ENCODE measurements at regions not wholly inside any gene's neighbourhood (a gene's known extent, or its start where the extent isn't known, plus 50 kb on each side); places are given as distances from the start of the nearest gene placed in this dataset.

GRCh38 chr16:55046513-55046912 is 115.8 kb downstream of the IRX5 start:
- intact Hi-C loops (cut with micrococcal nuclease; ENCODE audit: unreplicated experiment): no loop called here
- H3K27ac ChIP-seq (ENCODE audit: low read length): no peak overlapping the region
- ChIA-PET CTCF (no interaction called here), POLR2A (no interaction called here)
- no peaks in the 10 kb centered on the region for H3K27me3 ChIP-seq (ENCODE audit: control insufficient read depth, insufficient read depth, low read length)
- no peaks in the 10 kb centered on the region for H3K9me3 ChIP-seq (ENCODE audit: control insufficient read depth, insufficient read depth, low read depth, low read length)
- no TSS peak for BruUV-seq (replicated peaks)
- in situ Hi-C loops (cut with HindIII; ENCODE audit: low pct_unique_long_range_greater_than_20kb, low sequenced_read_pairs): no loop called here
- no peak overlapping the region for H3K4me3 ChIP-seq (ENCODE audit: low read depth in 2 of 2, low read length in 2 of 2)
- DNase-seq (ENCODE audit: low read depth, low spot score) (no peak), ATAC-seq (no peak)
- H3K36me3 ChIP-seq (ENCODE audit: control insufficient read depth, insufficient read depth, low read length): no peaks in the 10 kb centered on the region
- no peaks in the 10 kb centered on the region for H3K4me1 ChIP-seq (ENCODE audit: control insufficient read depth, insufficient read depth, low read length)
- no peak for TF ChIP-seq CTCF (IDR thresholded peaks at IDR 0.05)
- TF ChIP-seq TCF7L2 (IDR thresholded peaks at IDR 0.05; ENCODE audit: low read depth, low read length): no peak

- in situ Hi-C loops (cut with HindIII; ENCODE audit: low pct_unique_long_range_greater_than_20kb, low sequenced_read_pairs) (no loop called here), intact Hi-C loops (cut with micrococcal nuclease; ENCODE audit: unreplicated experiment) (no loop called here)
- DNase-seq (ENCODE audit: low read depth, low spot score) (no peak), ATAC-seq (no peak)
- Histone ChIP-seq H3K27ac (ENCODE audit: low read length) (no peak overlapping the region), H3K27me3 (ENCODE audit: control insufficient read depth, insufficient read depth, low read length) (no peaks in the 10 kb centered on the region), H3K4me1 (ENCODE audit: control insufficient read depth, insufficient read depth, low read length) (no peaks in the 10 kb centered on the region), H3K9me3 (ENCODE audit: control insufficient read depth, insufficient read depth, low read depth, low read length) (no peaks in the 10 kb centered on the region), H3K36me3 (ENCODE audit: control insufficient read depth, insufficient read depth, low read length) (no peaks in the 10 kb centered on the region), H3K4me3 (ENCODE audit: low read depth in 2 of 2, low read length in 2 of 2) (no peak overlapping the region)
- POLR2A ChIA-PET: no interaction called here
- no peak for TF ChIP-seq CTCF (IDR thresholded peaks at IDR 0.05)
- TF ChIP-seq TCF7L2 (IDR thresholded peaks at IDR 0.05; ENCODE audit: low read depth, low read length): no peak
- TF ChIP-seq POLR2AphosphoS5 (IDR thresholded peaks at IDR 0.05; ENCODE audit: low read depth, low read length): no peak
- TF ChIP-seq REST (IDR thresholded peaks at IDR 0.05; ENCODE audit: insufficient read depth in 1 of 2, low read depth in 2 of 2, low read length in 1 of 2): no peak
- no peak for TF ChIP-seq SIN3A (IDR thresholded peaks at IDR 0.05; ENCODE audit: borderline replicate concordance, insufficient read depth, low read depth, low read length)
- BruUV-seq (replicated peaks): no TSS peak
- CTCF ChIA-PET: no interaction called here
Observed at GRCh38 chr16:55046916-55047315, 116.3 kb downstream of the IRX5 start.

- CTCF ChIA-PET: no interaction called here
- ATAC-seq: no peak
Observed at GRCh38 chr16:55047331-55047730, 116.7 kb downstream of the IRX5 start.

More at GRCh38 chr16:55047331-55047730, 116.7 kb downstream of the IRX5 start:
- no TSS peak for BruUV-seq (replicated peaks)
- H3K4me3 ChIP-seq (ENCODE audit: low read depth in 2 of 2, low read length in 2 of 2): no peak overlapping the region
- H3K36me3 ChIP-seq (ENCODE audit: control insufficient read depth, insufficient read depth, low read length): no peaks in the 10 kb centered on the region
- H3K27me3 ChIP-seq (ENCODE audit: control insufficient read depth, insufficient read depth, low read length): no peaks in the 10 kb centered on the region
- H3K9me3 ChIP-seq (ENCODE audit: control insufficient read depth, insufficient read depth, low read depth, low read length): no peaks in the 10 kb centered on the region
- TF ChIP-seq SIN3A (IDR thresholded peaks at IDR 0.05; ENCODE audit: borderline replicate concordance, insufficient read depth, low read depth, low read length) (no peak), CTCF (IDR thresholded peaks at IDR 0.05) (no peak), TCF7L2 (IDR thresholded peaks at IDR 0.05; ENCODE audit: low read depth, low read length) (no peak), POLR2AphosphoS5 (IDR thresholded peaks at IDR 0.05; ENCODE audit: low read depth, low read length) (no peak), REST (IDR thresholded peaks at IDR 0.05; ENCODE audit: insufficient read depth in 1 of 2, low read depth in 2 of 2, low read length in 1 of 2) (no peak)
- in situ Hi-C loops (cut with HindIII; ENCODE audit: low pct_unique_long_range_greater_than_20kb, low sequenced_read_pairs): no loop called here
- POLR2A ChIA-PET: no interaction called here
- intact Hi-C loops (cut with micrococcal nuclease; ENCODE audit: unreplicated experiment): no loop called here
- no peak for DNase-seq (ENCODE audit: low read depth, low spot score)
- no peak overlapping the region for H3K27ac ChIP-seq (ENCODE audit: low read length)
- no peaks in the 10 kb centered on the region for H3K4me1 ChIP-seq (ENCODE audit: control insufficient read depth, insufficient read depth, low read length)

All from Panc1 (cell line).